H1 (cell line): ENCODE measurements at regions not wholly inside any gene's neighbourhood (a gene's known extent, or its start where the extent isn't known, plus 50 kb on each side); places are given as distances from the start of the nearest gene placed in this dataset.

ENCODE experiments used
- ASH2L ChIP-seq: fragments of 200-600, 300-600 bp; sonication (generic); IDR thresholded peaks from one replicate; pipeline ENCODE4 v1.7.1; 2017; ENCODE audit warnings: low read length
- BACH1 ChIP-seq: IDR thresholded peaks from 2 replicates; pipeline ENCODE4 v1.6.1; 2012; ENCODE audit warnings: low read length, improper control_type of control experiment
- CEBPB ChIP-seq: IDR thresholded peaks from 2 replicates; pipeline ENCODE4 v1.6.1; 2012; ENCODE audit warnings: low read depth, low read length
- CHD1 ChIP-seq: IDR thresholded peaks from 2 replicates; pipeline ENCODE4 v1.6.1; 2012; ENCODE audit warnings: low read depth, low read length, improper control_type of control experiment
- CHD7 ChIP-seq: fragments of 300-600 bp; sonication (generic); IDR thresholded peaks from 2 replicates; pipeline ENCODE4 v1.7.1; 2012; ENCODE audit warnings: low read length, moderate library complexity, mild to moderate bottlenecking, inconsistent platforms; ENCODE audit not compliant: insufficient replicate concordance
- HDAC2 ChIP-seq, 2 experiments: fragments of 300-600 bp in 1 of 2; sonication (generic) in 1 of 2; IDR thresholded peaks; 2 replicates each; pipeline ENCODE4 v1.6.1; 2011 to 2012; ENCODE audit warnings: low read depth in 2 of 2, low read length in 2 of 2, mild to moderate bottlenecking in 2 of 2, moderate library complexity in 2 of 2, borderline replicate concordance in 1 of 2, inconsistent platforms in 1 of 2
- NANOG ChIP-seq: IDR thresholded peaks from 2 replicates; pipeline ENCODE4 v1.6.1; 2011; ENCODE audit warnings: low read length, low read depth, mild to moderate bottlenecking, inconsistent platforms; ENCODE audit not compliant: insufficient read depth, poor library complexity, severe bottlenecking
- NRF1 ChIP-seq: IDR thresholded peaks from 2 replicates; pipeline ENCODE4 v1.6.1; 2011; ENCODE audit warnings: mild to moderate bottlenecking, low read depth, low read length, improper control_type of control experiment
- RBBP5 ChIP-seq: IDR thresholded peaks from 2 replicates; pipeline ENCODE4 v1.7.1; 2012; ENCODE audit warnings: low read depth, mild to moderate bottlenecking, inconsistent platforms, low read length, moderate library complexity, borderline replicate concordance

GRCh38 chr18:2410688-2411087, 160.6 kb downstream of the METTL4 start (continued):
- TF ChIP-seq CHD7 (no peak), RBBP5 (no peak), HDAC2 (IDR thresholded peaks at IDR 0.05; ENCODE audit: borderline replicate concordance in 1 of 2, low read depth in 2 of 2, low read length in 2 of 2) (no peak), ASH2L (no peak), NRF1 (no peak), BACH1 (no peak), CEBPB (no peak), CHD1 (no peak), NANOG (no peak)
